HuH-7.5 (cell line): ENCODE measurements at regions not wholly inside any gene's neighbourhood (a gene's known extent, or its start where the extent isn't known, plus 50 kb on each side); places are given as distances from the start of the nearest gene placed in this dataset.
"Not testable (repeated sequence)": the region's sequence is repeated elsewhere in the genome, so short reads cannot be mapped to it uniquely, and the experiment has no call there.

Source experiments
- DNase-seq: peaks from one replicate; pipeline ENCODE4 v3.0.0; 2011; ENCODE audit warnings: low spot score

DNA sequence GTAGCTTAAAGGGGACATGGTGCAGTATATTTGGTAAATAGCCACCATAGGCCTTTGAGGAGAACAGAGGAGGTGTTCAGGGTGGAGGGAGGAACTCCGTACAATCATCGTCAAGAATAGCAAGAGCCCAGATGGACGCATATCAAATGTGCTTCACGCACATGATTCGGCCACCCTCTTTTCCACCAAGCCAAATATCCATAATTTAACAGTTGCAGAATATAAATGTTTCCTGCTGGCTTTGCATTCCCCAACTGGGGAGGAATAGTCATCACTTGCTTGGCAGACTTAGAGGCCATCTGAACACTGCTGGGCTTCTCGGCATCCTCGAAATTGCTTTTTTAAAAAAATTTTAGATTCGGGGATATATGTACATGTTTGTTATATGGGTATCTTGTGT is 111.9 kb upstream of the ERCC4 start:
- no peak for DNase-seq

DNA sequence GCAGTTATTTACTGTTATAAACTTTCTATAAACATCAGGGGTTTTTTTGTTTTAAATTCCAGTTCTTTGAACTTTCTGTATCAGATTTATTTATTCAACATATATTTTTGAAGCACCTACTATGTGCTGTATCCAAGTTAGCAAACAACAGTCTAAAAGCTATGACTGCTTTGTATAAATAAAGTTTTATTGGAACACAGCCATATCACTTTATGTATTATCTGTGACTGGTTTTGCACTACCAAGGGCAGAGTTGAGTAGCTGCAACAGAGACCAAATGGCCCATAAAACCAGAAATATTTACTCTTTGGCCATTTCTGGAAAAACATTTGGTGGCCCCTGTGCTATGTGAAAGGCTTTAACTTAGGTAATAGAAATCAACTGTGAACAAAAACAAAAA is 110.2 kb upstream of the ERCC4 start:
- DNase-seq: no peak

DNA sequence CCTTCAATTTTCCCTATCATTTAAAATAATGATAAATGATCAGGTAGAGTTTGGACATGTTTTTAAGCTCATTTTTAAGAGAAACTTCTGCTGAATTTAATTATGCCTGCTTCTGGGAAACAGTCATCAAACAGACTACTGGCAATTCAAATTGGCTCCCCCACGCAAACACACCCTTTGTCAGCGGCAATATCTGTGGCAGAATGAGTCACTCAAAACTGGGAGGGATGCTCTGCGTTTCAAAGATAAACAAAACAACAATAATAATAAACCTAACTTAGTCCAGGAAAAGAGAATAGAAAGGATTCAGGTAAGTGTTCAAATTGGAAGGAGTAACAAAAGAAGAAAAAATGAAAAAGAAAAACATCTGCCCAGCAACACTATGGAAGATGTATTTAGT is 108.1 kb upstream of the ERCC4 start:
- DNase-seq: no peak

DNA sequence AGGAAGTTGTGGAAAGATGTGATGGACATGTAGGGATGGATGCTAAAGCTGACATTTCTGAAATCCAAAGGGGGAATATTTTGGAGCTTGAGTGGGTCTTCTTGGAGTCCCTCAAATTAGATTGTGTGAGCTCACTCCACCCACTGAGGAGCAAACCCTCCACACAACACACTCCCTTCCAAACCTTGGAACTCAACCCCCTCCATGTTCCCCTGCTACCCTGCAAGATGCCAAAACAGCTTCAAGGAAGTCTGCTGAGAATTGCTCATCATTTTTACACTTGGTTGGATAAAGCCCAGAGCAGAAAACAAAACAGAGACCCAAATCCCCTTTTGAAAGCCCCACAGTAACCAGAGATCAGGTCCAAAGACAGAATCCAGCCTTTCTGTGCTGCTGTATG is 103.3 kb upstream of the ERCC4 start:
- no peak for DNase-seq

DNA sequence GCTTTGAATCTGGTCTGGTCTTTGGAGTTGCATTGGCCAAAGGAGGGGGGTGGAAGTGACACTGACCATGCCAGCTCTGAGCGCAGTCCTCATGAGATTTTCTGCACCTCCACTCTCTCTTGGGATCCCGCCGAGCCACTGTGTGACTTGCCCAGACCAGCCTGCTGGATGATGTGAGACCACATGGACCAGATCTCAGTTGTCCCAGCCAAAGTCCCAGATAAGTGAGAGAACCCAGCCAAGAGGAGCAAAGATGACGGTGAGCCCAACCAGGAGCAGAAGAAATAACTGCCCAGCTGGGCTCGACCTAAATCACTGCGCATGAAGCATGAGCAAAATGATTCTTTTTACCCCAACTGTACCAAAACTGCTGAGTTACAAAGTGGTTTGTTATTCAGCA is 96.5 kb upstream of the ERCC4 start:
- no peak for DNase-seq

DNA sequence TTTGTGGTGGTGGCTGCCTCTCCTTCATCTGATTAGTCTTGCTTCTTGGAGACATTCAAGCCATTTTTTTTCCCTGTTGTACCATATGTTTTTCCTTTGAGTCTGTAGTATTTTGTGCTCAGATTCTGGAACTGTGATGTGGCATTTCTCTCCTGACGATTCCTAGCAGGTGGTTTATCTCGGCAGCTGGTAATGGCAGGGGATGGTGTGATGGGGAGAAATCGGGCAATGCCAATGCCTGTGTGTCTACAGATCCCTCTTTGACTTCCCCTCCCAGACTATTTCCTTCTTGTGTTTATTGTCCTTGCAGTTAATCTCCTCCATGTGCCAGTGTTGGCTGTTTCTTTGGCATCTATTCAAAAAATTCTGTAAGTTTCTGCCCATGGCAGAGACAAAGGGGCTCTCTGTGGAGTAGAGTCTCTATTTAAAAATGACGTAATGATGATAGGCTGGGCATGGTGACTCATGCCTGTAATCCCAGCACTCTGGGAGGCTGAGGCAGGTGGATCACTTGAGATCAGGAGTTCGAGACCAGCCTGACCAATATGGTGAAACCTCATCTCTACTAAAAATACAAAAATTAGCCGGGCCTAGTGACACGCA is 90.2 kb upstream of the ERCC4 start:
- no peak for DNase-seq

DNA sequence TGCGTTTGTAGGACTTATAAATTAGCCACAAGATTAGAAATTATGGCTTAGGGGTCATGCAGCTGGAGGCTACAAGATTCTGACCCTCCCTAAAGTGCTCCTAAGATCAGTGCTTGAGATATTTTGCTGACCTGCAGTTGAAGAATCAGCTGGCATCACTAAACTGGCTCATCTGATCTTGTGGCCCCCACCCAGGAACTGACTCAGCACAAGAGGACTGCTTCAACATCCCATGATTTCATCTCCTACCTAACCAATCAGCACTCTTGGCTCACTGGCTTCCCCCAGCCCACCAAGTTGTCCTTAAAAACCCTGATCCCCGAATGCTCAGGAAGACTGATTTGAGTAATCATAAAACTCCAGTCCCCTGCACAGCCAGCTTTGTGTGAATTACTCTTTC is 86.4 kb upstream of the ERCC4 start:
- no peak for DNase-seq

DNA sequence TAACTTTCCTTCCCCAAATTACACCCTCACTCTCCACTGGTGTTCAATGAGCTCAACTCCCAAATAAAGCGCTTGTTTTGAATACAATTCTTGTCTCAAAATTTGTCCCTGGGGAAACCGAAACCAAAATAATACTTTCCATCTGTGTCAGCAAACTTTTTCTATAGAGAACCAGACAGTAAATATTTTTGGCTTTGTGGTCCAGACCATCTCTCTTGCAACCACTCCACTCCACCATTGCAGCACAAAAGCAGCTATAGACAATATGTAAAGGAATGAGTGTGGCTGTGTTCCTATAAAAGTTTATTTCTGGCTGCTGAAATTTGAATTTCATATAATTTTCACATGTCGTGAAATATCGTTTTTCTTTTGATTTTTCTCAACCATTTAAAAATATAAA is 84.6 kb upstream of the ERCC4 start:
- no peak for DNase-seq

DNA sequence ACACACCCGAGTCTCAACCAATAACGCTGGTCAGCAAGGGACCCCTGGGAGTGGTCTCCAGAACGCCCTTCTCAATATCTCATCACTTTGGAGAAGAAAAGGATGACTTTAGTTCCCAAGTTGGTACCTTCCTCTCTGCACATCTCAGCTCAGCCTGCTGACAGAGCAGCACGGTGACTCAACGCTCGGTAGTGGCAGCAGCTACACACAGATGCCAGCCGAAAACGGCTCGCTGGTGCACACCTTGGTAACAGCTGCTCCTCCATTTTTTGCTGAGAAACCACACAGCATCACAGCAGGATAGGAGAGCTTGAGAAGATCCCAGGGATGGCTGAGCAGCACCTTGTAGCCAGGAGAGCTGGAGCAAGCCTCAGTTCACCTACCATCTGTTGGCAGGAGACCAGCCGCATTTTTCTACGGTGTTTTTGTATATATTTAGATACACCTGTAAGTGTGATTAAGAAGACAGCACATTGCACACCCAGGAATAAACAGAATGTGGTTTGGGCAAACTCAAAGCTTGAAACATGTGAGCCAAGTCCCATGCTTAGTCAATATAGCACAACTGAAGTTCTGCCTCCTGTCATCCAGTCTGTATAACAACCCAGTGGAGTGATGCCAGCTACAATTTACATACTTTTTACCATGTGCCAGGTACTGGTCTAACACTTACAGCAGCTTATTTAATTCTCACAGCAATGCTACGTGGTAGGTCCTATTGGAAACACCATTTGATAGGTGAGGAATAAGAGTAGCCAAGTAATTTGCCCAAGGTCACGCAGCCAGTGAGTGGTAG is 83.8 kb upstream of the ERCC4 start:
- DNase-seq: no peak

DNA sequence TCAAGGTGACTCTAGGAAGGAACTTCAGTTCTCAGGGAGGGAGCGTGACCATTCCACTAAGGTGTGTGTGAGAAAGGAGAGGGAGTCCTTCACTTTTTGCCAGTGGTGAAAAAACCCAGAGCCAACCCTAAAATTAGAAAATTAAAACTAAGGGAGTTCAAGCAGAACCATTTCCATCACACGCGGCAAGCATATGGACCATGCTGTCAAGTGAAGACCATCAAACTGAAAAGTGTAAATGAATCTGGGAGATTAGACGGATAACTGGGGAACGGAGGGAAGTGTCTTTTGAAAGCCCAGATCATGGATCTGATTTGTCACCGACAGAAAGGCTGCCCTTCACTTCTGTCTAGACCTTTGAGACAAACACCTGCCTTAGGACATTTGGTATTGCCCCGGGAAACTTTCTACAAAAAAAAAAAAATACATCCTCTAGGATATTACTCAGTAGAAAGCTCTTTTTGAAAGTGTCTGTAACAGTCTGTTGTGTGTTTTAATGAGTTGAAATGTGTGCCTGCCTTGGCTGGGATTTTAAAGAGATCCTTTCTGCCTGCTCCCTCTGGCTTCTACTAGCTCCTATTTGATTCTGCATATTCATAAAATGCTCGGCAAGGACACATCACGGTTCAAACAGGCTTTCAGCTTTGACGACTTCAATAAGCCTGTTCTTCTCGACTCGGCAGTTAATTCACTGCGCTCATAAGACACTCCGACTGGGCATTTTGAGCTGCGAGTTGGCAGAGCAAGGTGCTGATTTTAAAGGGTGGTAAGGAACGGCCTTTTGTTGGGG is 81.4 kb upstream of the ERCC4 start:
- no peak for DNase-seq

DNA sequence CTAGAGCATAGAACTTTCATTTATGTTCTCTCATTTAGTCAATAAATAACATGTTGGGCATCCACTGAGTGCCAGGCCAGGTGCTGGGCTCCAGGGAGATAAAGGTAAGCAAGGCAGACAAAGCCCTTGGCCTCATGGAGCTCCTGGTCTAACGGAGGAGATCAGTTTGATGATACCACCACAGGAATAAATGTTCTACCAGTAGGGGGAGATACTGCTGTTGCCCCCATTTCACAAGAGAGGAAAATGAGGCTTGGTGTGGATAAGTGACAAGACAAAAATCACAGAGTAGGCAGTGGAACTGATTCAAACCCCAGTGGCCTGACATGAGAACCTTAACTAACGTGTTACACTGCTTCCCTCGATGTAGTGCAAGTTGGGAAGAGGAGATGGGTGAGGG is 80.4 kb upstream of the ERCC4 start:
- no peak for DNase-seq

DNA sequence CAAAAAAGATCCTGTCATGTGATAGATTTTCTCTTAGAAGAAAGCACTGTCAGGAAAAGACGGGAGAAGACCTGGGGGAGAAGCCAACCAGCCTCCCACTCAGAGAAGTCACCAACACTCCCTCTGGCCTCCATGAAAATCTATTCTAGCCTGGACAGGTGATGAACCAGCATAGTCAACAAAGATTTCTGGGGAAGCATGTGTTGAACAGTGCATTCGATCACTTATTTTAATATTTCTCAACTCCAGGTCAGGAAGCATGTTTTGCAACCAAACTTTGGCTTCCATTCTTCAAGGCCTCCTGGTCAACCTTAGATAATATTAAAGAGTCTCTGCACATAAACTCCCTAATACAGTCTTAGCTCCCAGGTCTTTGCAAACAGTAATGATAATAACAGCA is 74.7 kb upstream of the ERCC4 start:
- no peak for DNase-seq

DNA sequence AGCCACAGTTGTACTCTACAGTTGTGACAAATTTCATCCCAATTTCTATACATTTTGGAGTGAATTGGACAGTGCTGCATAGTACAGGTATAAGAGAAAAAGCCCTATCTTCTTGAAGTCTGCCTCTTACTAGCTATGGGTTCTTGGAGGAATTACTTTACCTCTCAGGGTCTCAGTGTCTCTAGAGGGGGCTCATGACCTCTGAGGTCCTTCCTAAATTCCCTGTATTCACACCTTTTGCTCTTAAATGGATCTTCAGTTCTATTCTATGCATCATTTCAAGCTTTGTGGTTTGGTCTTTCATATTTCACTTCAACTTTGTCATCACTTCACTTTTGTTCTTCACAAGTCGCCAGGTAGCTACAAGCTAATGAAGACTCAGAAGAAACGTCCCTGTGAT is 71.2 kb upstream of the ERCC4 start:
- no peak for DNase-seq

DNA sequence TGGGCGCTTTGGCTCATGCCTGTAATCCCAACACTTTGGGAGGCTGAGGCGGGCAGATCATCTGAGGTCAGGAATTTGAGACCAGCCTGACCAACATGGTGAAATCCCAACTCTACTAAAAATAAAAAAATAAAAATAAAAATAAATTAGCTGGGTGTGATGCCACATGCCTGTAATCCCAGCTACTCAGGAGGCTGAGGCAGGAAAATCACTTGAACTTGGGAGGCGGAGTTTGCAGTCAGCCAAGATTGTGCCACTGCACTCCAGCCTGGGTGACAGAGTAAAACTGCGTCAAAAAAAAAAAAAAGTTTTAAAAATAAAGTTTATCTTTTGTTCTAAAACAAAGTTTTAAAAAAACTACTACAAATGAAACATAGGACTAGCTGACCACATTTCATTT is 69.8 kb upstream of the ERCC4 start:
- DNase-seq: not testable (repeated sequence)

DNA sequence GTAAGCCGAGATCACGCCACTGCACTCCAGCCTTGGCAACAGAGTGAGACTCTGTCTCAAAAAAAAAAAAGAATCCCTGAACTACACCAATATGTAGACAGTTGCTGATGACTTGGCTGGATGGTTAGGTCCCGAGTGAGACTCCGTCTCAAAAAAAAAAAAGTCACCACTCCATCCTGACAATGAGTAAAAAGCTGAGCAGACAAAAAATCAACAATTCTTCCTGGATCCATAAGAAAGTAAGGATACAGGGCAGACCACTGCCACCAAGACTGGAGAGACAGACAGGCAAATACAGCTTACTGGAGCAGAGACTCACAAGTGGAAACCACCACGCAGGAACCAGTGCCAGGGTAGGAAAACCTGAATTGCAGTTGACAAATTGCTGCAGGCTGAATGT is 67.1 kb upstream of the ERCC4 start:
- no peak for DNase-seq

DNA sequence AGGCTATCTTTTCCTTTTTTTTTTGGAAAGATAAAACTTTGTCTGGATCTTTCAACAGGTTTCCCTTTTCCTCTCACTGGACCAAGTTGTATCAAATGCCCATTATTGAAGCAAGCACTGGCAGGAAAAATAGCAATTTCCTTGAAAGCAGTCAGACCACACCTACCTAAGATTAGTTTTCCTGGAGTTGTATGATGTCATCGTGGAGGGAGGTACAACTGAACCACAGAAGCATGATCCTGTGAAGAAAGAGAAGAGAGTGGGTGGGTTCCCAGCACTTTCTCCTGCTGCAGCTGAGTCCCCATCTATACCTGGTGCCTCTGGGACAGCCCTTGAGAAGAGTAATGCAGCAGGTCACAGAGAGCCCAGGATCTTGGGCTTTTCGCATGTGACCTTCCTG is 63.6 kb upstream of the ERCC4 start:
- DNase-seq: no peak

DNA sequence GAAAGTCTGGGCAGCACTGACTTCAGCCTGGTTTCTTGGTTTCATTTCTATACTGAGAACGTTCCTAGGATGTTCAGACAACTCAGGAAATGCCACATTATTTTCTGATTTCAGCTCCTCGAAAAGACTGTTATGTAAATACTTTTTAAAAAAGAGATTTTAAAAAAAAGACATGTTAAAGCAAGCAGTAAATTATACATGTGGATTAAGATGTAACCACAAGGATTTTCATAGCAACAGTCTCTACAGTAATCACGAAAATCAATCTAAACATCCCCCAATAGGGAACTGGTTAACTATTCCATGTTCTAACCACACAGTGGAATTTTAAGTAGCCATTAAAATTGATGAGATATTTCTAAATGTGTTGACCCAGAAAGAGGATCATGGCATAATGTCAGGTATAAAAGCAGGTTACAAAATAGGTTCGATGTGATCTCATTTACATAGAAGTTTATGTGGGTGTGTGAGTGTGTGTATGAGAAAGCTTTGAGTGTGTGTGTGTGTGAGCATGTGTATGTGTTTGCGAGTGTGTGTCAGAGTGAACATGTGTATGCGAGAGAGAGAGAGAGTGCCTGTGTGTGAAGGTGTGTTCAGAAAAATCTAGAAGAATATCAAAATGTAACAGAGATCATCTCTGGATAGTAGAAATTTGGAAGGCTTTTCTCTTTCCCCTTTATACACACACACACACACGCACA is 63.0 kb upstream of the ERCC4 start:
- DNase-seq: no peak

DNA sequence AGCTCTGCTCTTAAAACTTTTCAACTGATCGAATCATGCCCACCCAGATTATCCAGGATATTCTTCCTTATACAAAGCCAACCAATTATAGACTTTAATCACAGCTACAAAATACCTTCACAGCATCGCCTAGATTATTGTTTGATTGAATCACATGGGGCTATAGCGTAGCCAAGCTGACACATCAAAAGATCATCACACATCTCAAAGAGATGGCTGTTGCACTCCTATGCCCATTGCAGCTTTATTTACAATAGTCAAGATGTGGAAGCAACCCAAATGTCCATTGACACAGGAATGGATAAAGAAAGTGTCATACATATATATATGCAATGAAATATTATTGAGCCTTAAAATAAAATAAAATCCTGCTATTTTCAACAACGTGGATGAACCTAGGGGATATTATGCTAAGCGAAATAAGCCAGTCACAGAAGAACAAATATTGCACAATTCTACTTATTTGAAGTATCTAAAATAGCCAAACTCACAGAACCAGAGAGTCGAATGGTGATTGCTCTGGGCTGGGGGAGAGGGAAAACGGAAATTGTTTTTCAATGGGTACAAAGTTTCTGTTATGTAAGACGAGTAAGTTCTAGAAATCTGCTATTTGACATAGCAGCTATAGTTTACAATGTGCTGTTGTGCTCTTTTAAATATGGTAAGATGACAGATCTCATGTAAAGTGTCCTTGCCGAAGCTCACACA is 60.9 kb upstream of the ERCC4 start:
- DNase-seq: no peak

DNA sequence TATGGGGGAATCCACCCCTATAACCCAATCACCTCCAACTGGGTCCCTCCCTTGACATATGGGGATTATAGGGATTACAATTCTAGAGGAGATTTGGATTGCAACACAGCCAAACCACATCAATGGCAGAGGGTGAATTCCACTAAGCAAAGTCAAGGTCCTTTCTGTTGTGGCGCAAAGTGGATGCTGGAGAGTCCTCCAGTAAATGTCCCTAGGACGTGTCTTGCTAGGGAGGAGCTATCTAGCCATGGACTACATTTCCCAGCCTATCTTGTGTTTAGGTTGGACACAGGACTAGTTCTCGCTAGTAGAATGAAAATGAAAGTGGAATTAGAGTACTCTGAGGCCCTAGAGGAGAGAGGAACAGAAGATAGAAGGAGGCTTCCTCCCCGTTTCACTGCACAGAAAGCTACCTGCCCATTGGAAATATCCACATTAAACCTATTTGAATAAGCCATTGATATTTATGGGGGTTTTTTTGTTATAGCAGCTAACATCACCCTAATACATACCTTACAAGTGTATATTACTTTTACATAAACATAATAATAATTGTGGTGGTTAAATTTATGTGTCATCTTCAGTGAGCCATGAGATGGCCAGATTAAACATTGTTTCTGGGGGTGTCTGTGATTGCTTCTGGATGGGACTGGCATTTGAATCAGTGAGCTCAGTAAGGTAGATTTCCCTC is 56.7 kb upstream of the ERCC4 start:
- no peak for DNase-seq

DNA sequence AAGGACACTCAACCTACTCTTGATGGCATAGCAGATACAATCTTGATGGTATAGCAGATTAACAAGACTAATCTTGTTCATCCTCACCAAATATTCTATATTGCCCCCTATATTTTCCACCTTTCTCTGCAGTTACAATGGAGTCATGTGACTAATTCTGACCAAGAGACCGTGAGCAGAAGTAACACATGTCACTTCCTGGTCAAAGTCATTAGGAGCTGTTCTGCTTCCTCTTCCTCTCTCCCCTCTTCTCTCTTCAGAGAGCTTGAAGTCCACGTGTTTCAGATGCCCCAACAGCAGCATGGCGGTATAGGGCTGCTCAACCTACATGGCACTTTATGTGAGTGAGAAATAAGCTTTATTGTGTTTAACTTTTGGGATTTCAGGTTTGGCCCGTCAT is 55.3 kb upstream of the ERCC4 start:
- DNase-seq: no peak

DNA sequence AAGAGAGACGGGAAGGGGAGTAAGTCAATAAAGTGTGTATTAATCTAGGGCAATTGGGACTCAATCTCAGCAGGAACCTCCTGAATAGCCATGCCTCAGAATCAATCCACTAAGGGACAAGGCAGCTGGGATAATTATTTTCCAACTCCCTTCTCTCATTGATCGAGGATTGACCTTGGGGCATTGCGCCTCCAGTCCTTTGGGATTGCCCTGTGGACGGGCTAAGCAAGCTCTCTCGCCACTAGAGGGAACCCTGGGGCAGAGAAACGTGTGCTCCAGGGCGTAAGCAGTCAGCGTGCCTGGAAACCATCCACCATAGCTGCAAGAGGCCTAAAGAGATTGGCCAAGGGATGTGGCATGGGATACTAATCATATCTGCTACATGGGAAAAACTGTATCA is 53.9 kb upstream of the ERCC4 start:
- DNase-seq: peak; percentile 45
